ENCODE measurements at regions not wholly inside any gene's neighbourhood (a gene's known extent, or its start where the extent isn't known, plus 50 kb on each side); places are given as distances from the start of the nearest gene placed in this dataset.
"Not testable (repeated sequence)": the region's sequence is repeated elsewhere in the genome, so short reads cannot be mapped to it uniquely, and the experiment has no call there.

DNA sequence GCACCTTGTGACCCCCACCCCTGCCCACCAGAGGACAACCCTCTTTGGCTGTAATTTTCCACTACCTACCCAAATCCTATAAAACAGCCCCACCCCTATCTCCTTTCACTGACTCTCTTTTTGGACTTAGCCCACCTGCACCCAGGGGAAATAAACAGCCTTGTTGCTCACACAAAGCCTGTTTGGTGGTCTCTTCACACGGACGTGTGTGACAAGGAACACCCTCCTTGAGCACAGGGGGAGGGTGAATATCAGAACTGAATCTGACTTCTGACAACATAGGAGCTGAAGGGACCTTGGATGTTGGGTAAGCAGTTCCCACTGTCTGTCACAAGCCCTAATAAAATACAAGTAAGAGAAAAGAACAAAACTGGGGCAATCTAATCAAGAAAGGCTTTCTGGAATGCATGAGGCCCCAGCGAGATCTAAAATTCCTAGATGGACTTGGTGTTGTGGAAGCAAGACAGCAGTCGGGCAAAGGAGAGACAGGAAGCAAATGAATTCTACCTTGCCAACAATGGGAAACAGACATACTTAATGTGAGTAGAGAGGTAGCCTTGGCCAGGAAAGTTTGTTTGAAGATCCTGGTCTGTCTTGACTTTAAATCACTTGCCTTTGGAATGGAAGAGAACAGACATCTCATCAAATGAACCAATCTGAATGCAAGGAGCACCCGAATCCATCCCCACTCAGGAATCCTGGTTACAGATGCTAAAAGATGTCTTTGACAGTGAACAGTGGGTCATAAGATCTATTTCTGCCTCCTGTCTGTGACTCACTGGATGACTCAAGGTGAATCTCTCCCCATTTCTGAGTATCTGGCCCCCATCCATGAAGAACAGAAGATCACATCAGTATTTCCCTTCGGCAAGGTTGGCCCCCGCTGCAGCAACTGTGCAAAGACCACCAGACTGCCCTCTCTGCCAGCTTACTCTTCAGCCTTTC lies 53.3 kb downstream of the OLFML3 start:
- Histone ChIP-seq H3K4me3 (no peak overlapping the region), H3K27me3 (no peaks in the 10 kb centered on the region), H3K9me3 (no peaks in the 10 kb centered on the region), H3K36me3 (no peaks in the 10 kb centered on the region)
- DNase-seq, result peak; percentile 31

DNA sequence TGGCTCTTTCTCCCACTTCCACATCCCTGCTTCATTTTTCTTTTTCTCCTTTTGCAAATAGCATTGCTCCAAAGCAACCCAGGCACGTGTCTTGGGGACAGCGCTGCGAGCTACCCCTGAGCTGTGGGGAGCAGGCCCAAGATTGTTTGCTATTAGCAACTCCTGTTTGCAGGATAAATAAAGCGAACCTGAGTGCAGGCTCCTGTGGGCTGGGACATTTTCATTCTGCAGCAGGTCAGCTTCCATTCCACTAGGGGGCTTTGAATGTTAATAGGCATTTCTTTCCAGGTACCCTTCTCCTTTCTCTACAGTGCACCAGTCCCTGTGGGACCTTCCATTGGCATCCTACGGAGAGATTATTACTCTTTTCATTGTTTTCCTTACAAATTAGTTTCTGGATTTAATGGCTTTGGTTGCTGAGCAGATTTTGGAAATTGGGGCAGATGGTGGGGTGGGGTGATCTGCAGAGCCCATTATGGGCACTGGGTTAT lies 54.0 kb downstream of the OLFML3 start:
- no peak overlapping the region for H3K4me3 ChIP-seq
- no peaks in the 10 kb centered on the region for H3K9me3 ChIP-seq
- no peaks in the 10 kb centered on the region for H3K36me3 ChIP-seq
- H3K27me3 ChIP-seq, result no peaks in the 10 kb centered on the region
- no peak for DNase-seq

DNA sequence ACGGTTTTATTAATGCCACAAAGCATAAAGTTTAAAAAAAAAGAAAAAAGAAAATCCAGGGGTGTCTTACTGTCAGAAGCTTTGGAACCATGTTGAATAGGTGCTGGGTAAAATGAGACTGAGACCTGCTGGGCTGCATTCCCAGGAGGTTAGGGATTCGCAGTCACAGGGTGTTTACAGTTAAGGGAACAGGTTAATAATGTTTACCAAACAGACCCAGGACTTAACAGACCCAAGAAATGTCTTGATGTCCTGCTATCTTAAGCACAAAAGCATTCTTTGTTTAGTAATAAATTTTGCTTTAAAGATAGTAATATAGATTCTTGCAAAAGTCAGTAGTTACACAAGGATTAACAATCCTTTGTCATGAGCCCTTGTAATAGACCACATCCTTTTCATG lies 54.7 kb downstream of the OLFML3 start:
- Histone ChIP-seq H3K4me3 (no peak overlapping the region), H3K9me3 (no peaks in the 10 kb centered on the region), H3K27me3 (no peaks in the 10 kb centered on the region), H3K36me3 (no peaks in the 10 kb centered on the region)
- DNase-seq, result no peak

DNA sequence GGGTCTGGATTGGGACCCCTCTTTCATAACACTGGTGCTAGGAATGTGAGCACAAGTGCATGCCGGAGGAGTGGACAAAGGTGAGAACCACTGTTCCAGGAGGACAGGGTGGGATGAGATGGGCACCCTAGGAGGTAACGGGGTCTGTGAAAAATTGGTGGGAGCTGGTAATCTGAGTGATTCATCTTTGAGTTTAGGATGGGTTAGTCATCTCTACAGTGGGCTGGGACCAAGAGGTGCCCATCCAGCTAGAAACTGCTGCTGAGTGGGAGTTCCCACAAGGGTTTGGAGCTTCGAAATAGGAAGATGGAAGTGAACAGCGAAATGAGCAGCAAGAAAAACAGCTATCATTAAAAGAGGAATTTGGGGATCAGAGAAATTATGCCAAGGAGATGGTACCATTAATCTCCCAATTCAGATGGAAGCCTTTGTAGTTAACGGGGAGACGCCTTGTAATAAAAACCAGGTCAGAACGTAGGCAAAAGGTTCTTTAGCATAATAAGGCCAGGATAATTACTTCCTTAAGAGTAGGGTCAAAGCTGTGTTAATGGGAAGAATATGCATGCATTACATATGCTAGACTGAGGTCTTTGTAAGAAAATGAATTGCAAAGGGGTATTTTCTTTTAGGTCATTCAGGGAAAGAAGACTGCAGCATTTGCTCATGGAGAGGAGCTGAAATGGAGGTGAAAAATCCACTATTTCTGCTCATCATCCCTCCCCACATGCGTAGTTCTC lies 55.5 kb downstream of the OLFML3 start:
- H3K9me3 ChIP-seq, result no peaks in the 10 kb centered on the region
- no peak for DNase-seq
- no peak overlapping the region for H3K4me3 ChIP-seq
- no peaks in the 10 kb centered on the region for H3K27me3 ChIP-seq
- H3K36me3 ChIP-seq, result no peaks in the 10 kb centered on the region

DNA sequence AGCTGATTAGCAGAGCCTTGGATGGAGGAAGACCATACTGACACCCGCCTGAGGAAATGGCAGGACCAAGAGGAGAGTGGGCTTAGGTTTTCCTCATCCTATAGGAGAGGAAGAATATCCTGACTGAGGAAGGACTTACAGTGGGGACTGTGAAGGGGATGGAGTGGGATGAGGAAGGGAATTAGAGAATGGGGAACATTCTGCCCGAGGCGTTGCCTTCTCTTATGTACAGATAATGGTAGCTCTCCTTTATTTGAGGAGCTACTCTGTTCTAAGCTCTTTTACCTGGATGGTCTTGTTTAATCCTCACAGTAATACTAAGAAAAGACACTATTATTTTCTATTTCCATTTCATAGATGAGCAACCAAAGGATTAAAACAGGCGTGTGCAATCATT lies 56.0 kb downstream of the OLFML3 start:
- no peaks in the 10 kb centered on the region for H3K36me3 ChIP-seq
- H3K4me3 ChIP-seq, result no peak overlapping the region
- H3K9me3 ChIP-seq, result no peaks in the 10 kb centered on the region
- no peaks in the 10 kb centered on the region for H3K27me3 ChIP-seq
- no peak for DNase-seq

DNA sequence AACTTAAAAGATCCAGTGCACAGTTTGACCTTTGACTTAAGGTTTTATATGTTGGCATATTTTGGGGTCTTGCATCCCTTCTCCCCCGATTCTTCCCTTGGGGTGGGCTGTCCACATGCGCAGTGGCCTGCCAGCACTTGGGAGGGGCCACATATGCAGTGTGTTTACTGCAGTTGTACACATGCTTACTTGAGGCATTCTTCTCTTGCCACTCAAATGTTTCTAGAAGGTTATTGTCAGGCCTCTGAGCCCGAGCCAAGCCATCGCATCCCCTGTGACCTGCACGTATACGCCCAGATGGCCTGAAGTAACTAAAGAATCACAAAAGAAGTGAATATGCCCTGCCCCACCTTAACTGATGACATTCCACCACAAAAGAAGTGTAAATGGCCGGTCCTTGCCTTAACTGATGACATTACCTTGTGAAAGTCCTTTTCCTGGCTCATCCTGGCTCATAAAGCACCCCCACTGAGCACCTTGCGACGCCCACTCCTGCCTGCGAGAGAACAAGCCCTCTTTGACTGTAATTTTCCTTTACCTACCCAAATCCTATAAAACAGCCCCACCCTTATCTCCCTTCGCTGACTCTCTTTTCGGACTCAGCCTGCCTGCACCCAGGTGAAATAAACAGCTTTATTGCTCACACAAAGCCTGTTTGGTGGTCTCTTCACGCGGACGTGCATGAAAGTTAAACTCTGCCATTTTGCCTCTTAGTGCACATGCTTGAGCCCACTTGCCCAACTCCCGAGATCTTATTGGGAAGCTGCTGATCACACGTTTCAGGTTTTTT lies 57.8 kb downstream of the OLFML3 start:
- not testable (repeated sequence) for H3K9me3 ChIP-seq, DNase-seq, H3K4me3 ChIP-seq, H3K36me3 ChIP-seq, H3K27me3 ChIP-seq

DNA sequence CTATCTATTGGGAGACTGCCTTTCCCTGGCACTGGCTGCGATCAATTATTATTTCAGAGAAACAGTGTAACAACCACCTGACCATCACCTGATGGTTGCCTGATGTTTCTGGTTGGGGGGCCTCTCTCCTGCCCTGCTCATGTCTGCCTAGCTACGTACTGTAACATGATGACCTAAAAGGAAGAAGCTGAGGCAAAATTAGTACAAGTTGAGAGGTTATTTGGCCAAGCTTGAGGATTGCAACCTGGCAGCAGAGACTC lies 58.3 kb downstream of the OLFML3 start:
- Histone ChIP-seq H3K27me3 (peaks cover 2% of the 10 kb centered on the region; the same call in 1 of the 2 replicates), H3K4me3 (no peak overlapping the region), H3K36me3 (no peaks in the 10 kb centered on the region), H3K9me3 (no peaks in the 10 kb centered on the region)
- no peak for DNase-seq

DNA sequence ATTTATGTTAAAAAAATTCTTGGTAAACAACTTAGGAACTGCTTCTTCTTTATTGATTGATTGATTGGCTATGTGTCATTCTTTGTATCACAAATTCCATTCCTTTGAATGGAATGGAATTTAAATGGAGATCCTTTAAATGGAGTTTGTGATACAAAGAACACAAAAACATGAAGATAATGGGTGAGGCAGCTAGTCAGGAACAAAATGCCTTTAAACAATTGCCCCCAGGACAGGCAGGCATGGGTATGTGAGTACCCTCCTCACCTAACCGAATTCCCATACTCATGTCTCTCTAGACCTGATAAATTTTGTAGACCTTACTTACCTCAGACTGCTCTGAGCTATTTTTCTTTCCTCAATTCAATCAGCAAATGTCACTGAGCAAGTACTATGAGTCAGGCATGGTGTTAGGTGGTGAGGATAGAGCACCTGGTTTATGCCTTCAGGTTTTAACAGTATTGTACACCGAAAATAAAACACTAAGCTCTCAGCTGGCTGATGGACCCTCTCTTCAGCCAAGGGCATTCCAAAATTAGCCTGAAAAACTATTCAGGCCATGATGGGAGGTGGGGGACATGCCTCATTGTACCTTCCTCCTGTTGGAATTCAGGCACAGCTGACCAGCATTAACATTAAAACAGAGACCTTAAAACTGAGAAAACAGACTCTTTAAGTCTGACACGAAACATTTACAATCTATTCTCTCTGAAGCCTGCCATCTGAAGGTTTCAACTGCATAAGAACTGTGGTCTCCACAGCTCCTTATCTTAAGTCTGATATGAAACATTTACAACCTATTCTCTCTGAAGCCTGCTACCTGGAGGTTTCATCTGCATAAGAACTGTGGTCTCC lies 58.9 kb downstream of the OLFML3 start:
- no peak for DNase-seq
- no peak overlapping the region for H3K4me3 ChIP-seq
- no peaks in the 10 kb centered on the region for H3K36me3 ChIP-seq
- peaks cover 2% of the 10 kb centered on the region; the same call in 1 of the 2 replicates for H3K27me3 ChIP-seq
- H3K9me3 ChIP-seq, result no peaks in the 10 kb centered on the region
